ENCODE measurements at regions not wholly inside any gene's neighbourhood (a gene's known extent, or its start where the extent isn't known, plus 50 kb on each side); places are given as distances from the start of the nearest gene placed in this dataset.
"Not testable (repeated sequence)": the region's sequence is repeated elsewhere in the genome, so short reads cannot be mapped to it uniquely, and the experiment has no call there.

DNA sequence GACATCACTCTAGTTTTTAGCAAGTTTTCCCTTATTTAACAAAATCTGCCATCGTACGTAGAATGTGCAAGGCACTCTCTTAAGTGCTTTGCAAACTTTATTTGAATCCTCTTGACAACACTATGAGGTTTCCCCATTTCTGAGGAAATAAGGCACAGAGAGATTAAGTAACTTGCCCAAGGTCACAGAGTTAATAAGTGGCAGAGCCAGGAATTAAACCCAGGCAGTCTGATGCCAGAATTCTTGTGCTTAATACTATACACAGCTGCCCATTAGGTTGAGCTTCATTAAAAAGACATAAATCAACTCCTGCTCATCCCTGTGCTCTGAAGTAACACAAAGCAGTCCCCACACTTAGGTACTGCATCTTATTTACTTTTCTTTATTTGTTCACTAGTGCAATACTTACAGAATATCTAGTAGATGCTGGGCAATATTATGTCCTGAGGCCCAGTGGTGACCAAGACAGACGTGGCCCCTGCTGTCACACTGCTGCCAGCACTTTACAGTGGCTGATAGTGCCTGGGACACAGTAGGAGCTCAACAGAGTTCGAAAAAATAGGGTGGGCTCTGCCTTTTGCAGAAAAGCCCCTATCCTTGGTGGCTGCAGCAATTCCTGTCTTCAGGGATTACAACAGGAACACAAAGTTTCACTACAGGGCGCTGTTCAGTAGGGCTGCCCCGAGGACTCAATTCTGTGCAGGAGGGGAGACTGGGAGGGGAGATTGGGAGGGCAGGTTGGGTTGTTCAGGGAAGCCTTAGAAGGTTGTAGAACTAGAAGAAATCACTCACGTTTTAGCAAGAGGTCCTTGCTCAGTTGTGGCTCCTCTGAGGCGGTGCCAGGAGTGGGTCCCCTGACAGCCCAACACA, 138.3 kb upstream of the TPM1 start:
- ChIA-PET POLR2A (ENCODE audit: unreplicated experiment) (no interaction called here), CTCF (no interaction called here)
- Histone ChIP-seq H3F3A (ENCODE audit: insufficient read depth, low read depth) (peaks cover 12% of the 10 kb centered on the region), H3K36me3 (ENCODE audit: low read depth) (no peaks in the 10 kb centered on the region), H3K4me1 (replicated peaks; ENCODE audit: insufficient read depth) (peaks cover 20% of the 10 kb centered on the region), H3K9me3 (ENCODE audit: insufficient read depth, low read depth) (no peaks in the 10 kb centered on the region), H2AFZ (no peak overlapping the region), H3K9me2 (ENCODE audit: insufficient read depth) (no peaks in the 10 kb centered on the region), H4K20me1 (ENCODE audit: insufficient read depth) (no peaks in the 10 kb centered on the region), H3K4me3 (no peak overlapping the region), H3K79me2 (ENCODE audit: low read depth) (no peaks in the 10 kb centered on the region), H3K4me2 (no peak overlapping the region), H3K27me3 (ENCODE audit: insufficient read depth, low read depth) (no peaks in the 10 kb centered on the region), H3K27ac (no peak overlapping the region)
- TF ChIP-seq, protein P1, sequence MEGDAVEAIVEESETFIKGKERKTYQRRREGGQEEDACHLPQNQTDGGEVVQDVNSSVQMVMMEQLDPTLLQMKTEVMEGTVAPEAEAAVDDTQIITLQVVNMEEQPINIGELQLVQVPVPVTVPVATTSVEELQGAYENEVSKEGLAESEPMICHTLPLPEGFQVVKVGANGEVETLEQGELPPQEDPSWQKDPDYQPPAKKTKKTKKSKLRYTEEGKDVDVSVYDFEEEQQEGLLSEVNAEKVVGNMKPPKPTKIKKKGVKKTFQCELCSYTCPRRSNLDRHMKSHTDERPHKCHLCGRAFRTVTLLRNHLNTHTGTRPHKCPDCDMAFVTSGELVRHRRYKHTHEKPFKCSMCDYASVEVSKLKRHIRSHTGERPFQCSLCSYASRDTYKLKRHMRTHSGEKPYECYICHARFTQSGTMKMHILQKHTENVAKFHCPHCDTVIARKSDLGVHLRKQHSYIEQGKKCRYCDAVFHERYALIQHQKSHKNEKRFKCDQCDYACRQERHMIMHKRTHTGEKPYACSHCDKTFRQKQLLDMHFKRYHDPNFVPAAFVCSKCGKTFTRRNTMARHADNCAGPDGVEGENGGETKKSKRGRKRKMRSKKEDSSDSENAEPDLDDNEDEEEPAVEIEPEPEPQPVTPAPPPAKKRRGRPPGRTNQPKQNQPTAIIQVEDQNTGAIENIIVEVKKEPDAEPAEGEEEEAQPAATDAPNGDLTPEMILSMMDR (conservative IDR thresholded peaks at IDR 0.05) = no peak
- no peak for TF ChIP-seq EZH2 (IDR thresholded peaks at IDR 0.05; ENCODE audit: low read depth)
- intact Hi-C loops (cut with micrococcal nuclease; ENCODE audit: unreplicated experiment) = no loop called here
- no TSS peak for BruUV-seq (replicated peaks)
- DNase-seq = no peak

DNA sequence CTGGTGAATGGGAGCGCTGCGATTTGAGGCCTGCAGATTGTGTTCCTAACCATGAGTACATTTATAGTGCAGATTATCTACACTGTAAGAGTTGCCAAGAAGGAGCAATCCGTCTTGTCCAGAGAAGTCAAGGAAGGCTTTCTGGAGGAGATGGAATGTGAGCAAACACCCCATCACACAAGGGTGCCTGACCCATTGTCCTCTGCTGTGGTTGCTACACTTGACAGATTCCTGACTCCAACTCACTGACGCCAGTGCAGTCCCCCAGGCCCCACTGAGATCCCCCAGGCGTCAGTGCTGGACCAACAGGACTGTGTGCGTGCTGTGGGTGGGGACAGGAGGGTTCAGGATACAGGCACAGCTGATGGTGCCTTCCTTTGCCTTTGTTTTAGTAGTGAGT, 135.9 kb upstream of the TPM1 start:
- Histone ChIP-seq H3K9me3 (ENCODE audit: insufficient read depth, low read depth) (no peaks in the 10 kb centered on the region), H3K9me2 (ENCODE audit: insufficient read depth) (no peaks in the 10 kb centered on the region), H4K20me1 (ENCODE audit: insufficient read depth) (no peaks in the 10 kb centered on the region), H3K4me1 (replicated peaks; ENCODE audit: insufficient read depth) (no peaks in the 10 kb centered on the region), H3K4me2 (no peak overlapping the region), H3K4me3 (no peak overlapping the region), H3K27me3 (ENCODE audit: insufficient read depth, low read depth) (no peaks in the 10 kb centered on the region), H3K79me2 (ENCODE audit: low read depth) (no peaks in the 10 kb centered on the region), H3K27ac (no peak overlapping the region), H3K36me3 (ENCODE audit: low read depth) (no peaks in the 10 kb centered on the region), H2AFZ (no peak overlapping the region), H3F3A (ENCODE audit: insufficient read depth, low read depth) (no peaks in the 10 kb centered on the region)
- no TSS peak for BruUV-seq (replicated peaks)
- intact Hi-C loops (cut with micrococcal nuclease; ENCODE audit: unreplicated experiment) = no loop called here
- POLR2A ChIA-PET (ENCODE audit: unreplicated experiment) = no interaction called here
- TF ChIP-seq EZH2 (IDR thresholded peaks at IDR 0.05; ENCODE audit: low read depth) = no peak
- TF ChIP-seq, protein P1 (conservative IDR thresholded peaks at IDR 0.05) = no peak
- no peak for DNase-seq
- CTCF ChIA-PET = no interaction called here

DNA sequence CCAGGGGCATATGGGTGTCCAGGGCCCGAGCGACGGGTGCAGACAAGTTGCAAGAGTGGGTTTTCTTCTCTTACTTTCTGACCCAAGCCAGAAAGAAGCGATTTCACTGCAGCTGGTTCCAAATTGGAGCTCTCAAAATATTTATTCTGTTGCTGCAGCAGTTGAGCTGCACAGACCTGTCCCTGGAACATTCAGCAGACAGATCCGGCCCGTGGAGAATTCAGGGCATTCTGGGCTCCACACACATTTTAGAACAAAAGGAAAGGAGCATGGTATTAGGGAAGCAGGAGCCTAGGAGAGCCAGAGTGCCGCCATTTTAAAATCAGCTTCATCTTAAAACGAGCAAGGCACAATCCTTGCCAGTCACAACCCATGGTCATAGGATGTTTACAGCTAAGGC, 135.3 kb upstream of the TPM1 start:
- Histone ChIP-seq H3K4me3 (no peak overlapping the region), H3K4me2 (no peak overlapping the region), H3K79me2 (ENCODE audit: low read depth) (no peaks in the 10 kb centered on the region), H3K27me3 (ENCODE audit: insufficient read depth, low read depth) (no peaks in the 10 kb centered on the region), H3K27ac (no peak overlapping the region), H4K20me1 (ENCODE audit: insufficient read depth) (no peaks in the 10 kb centered on the region), H3K9me2 (ENCODE audit: insufficient read depth) (no peaks in the 10 kb centered on the region), H3K36me3 (ENCODE audit: low read depth) (no peaks in the 10 kb centered on the region), H3K4me1 (replicated peaks; ENCODE audit: insufficient read depth) (no peaks in the 10 kb centered on the region), H3K9me3 (ENCODE audit: insufficient read depth, low read depth) (no peaks in the 10 kb centered on the region), H3F3A (ENCODE audit: insufficient read depth, low read depth) (no peaks in the 10 kb centered on the region), H2AFZ (no peak overlapping the region)
- TF ChIP-seq EZH2 (IDR thresholded peaks at IDR 0.05; ENCODE audit: low read depth) = no peak
- TF ChIP-seq, protein P1 (conservative IDR thresholded peaks at IDR 0.05) = no peak
- no TSS peak for BruUV-seq (replicated peaks)
- ChIA-PET CTCF (no interaction called here), POLR2A (ENCODE audit: unreplicated experiment) (no interaction called here)
- intact Hi-C loops (cut with micrococcal nuclease; ENCODE audit: unreplicated experiment) = no loop called here
- DNase-seq = no peak

DNA sequence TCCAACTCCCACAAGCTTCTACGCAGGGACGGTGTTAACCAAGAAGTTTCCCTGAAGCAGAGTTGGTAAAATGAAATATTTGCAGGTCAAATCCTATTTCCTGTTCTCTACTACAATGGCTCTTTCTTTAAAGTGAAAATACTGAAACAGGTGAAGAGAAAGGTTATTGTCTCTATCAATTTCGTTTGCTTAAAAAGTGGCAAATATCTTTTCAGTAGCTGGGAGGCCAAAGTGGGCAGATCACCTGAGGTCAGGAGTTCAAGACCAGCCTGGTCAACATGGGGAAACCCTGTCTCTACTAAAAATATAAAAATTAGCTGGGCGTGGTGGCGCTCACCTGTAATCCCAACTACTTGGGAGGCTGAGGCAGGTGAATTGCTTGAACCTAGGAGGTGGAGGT, 134.2 kb upstream of the TPM1 start:
- H3F3A ChIP-seq (ENCODE audit: insufficient read depth, low read depth); H4K20me1 ChIP-seq (ENCODE audit: insufficient read depth); H3K4me3 ChIP-seq; H3K4me1 ChIP-seq (replicated peaks; ENCODE audit: insufficient read depth); H3K36me3 ChIP-seq (ENCODE audit: low read depth); intact Hi-C loops (cut with micrococcal nuclease; ENCODE audit: unreplicated experiment); H3K79me2 ChIP-seq (ENCODE audit: low read depth); H3K4me2 ChIP-seq; H3K9me3 ChIP-seq (ENCODE audit: insufficient read depth, low read depth); H3K27me3 ChIP-seq (ENCODE audit: insufficient read depth, low read depth); CTCF ChIA-PET; DNase-seq; BruUV-seq (replicated peaks); H3K9me2 ChIP-seq (ENCODE audit: insufficient read depth); H2AFZ ChIP-seq; H3K27ac ChIP-seq: not testable (repeated sequence)
- POLR2A ChIA-PET (ENCODE audit: unreplicated experiment) = interaction anchor here (0.6 kb wide), 1 partner anchor 115 kb away, joined by 3 read pairs; no protein-coding TSS in a partner anchor
